Epithelial cell of esophagus (primary cell): ENCODE measurements at regions not wholly inside any gene's neighbourhood (a gene's known extent, or its start where the extent isn't known, plus 50 kb on each side); places are given as distances from the start of the nearest gene placed in this dataset.

Source experiments
- DNase-seq: peaks from one replicate; pipeline ENCODE4 v3.0.0; 2010; ENCODE audit warnings: low read depth
- H3K4me3 ChIP-seq: 2 replicates; pipeline ENCODE4 v1.5.1; 2011; ENCODE audit warnings: mild to moderate bottlenecking, low read length, control low read depth
- TF ChIP-seq, protein P1 (sequence below): IDR thresholded peaks from 2 replicates; pipeline ENCODE4 v1.5.1; 2011; ENCODE audit warnings: low read depth, mild to moderate bottlenecking, low read length, control low read depth, inconsistent platforms; ENCODE audit not compliant: insufficient read depth; ENCODE audit errors: missing control alignments

- H3K4me3 ChIP-seq = no peak overlapping the region
- DNase-seq = no peak
- TF ChIP-seq, protein P1, sequence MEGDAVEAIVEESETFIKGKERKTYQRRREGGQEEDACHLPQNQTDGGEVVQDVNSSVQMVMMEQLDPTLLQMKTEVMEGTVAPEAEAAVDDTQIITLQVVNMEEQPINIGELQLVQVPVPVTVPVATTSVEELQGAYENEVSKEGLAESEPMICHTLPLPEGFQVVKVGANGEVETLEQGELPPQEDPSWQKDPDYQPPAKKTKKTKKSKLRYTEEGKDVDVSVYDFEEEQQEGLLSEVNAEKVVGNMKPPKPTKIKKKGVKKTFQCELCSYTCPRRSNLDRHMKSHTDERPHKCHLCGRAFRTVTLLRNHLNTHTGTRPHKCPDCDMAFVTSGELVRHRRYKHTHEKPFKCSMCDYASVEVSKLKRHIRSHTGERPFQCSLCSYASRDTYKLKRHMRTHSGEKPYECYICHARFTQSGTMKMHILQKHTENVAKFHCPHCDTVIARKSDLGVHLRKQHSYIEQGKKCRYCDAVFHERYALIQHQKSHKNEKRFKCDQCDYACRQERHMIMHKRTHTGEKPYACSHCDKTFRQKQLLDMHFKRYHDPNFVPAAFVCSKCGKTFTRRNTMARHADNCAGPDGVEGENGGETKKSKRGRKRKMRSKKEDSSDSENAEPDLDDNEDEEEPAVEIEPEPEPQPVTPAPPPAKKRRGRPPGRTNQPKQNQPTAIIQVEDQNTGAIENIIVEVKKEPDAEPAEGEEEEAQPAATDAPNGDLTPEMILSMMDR = no peak
These were observed 204.5 kb downstream of the ARRDC4 start for GRCh38 chr15:98164986-98165385.

DNA sequence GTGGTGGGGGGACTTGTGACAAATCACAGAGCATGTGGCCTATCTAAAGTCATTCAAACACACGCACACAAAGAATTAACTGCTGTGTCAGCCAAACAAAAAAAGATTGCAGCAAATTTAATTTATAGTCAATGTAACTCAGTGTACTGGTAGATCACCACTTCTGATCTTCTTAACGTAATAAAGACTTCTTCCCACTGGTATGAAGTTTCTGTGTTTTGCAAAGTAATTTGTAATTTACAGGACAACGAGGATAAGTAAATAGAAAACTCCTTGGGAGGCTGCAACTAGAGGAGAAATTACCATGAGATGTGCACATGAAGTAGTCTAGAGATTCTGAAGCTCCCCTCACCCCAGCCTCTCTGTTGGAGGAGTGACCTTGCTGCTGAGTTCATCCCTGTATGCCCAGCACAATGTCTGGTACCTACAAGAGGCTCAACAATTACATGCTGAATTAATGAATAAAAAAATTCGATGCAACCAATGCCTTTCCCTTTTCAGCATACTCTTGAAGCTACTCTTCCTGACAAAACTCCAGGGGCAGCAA lies 207.3 kb downstream of the ARRDC4 start:
- TF ChIP-seq, protein P1 = no peak
- no peak for DNase-seq
- H3K4me3 ChIP-seq = no peak overlapping the region

GRCh38 chr15:98169551-98169950 lies 209.0 kb downstream of the ARRDC4 start:
- H3K4me3 ChIP-seq = no peak overlapping the region
- DNase-seq = no peak
- TF ChIP-seq, protein P1 = no peak

GRCh38 chr15:98174286-98174685 lies 213.8 kb downstream of the ARRDC4 start:
- DNase-seq = peak; percentile 66
- TF ChIP-seq, protein P1 = peak; percentile 49
- H3K4me3 ChIP-seq = no peak overlapping the region

GRCh38 chr15:98174841-98175240 lies 214.3 kb downstream of the ARRDC4 start:
- no peak overlapping the region for H3K4me3 ChIP-seq
- TF ChIP-seq, protein P1 = no peak
- no peak for DNase-seq

GRCh38 chr15:98177966-98178592 lies 217.6 kb downstream of the ARRDC4 start:
- DNase-seq = peak; percentile 86
- TF ChIP-seq, protein P1 = peak; percentile 99
- no peak overlapping the region for H3K4me3 ChIP-seq

DNA sequence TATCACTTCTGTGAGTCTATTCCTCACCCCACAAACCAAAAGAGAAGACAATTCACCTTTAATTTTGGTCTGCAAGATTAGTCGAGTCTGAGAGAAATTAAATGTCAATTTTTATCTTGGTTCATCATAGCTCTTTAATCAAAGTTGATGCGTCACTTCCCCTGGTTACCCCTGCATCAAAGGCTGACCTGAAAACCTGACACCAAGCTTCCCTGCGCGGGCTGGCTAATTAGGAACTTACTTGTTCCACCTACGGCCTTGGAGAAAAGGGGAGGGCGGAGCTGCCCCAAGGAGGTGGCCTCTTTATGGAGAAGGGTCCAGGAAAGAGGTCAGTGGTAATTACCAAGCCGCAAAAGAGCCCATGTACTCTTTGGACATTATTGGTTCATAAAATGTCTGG lies 218.4 kb downstream of the ARRDC4 start:
- TF ChIP-seq, protein P1 = no peak

More for the DNA sequence above, 218.4 kb downstream of the ARRDC4 start:
- DNase-seq = no peak
- no peak overlapping the region for H3K4me3 ChIP-seq
